Right lobe of liver (tissue), 4 donors: ENCODE measurements at regions not wholly inside any gene's neighbourhood (a gene's known extent, or its start where the extent isn't known, plus 50 kb on each side); places are given as distances from the start of the nearest gene placed in this dataset.

ENCODE experiments used
- CTCF ChIP-seq, 4 donors: fragments of 200-600 bp in 3 of 4; fragments of 450-650 bp in 1 of 4; IDR thresholded peaks; one replicate each; pipeline versions ENCODE4 v1.5.1 to v1.8.0; 2016 to 2022; ENCODE audit warnings: antibody characterized with exemption in 4 of 4, mild to moderate bottlenecking in 2 of 4
- POLR2A ChIP-seq: fragments of 450-650 bp; IDR thresholded peaks from one replicate; pipeline ENCODE4 v1.6.1; 2017; ENCODE audit warnings: antibody characterized with exemption, mild to moderate bottlenecking
- donor health status: DM: no; HTN: no; CAD: no.
- donor health status: DM: no; HTN: no; CAD: no.
- donor health status: DM: no; HTN: yes; CAD: no.

GRCh38 chr2:43018179-43019024, 208.0 kb downstream of the ZFP36L2 start:
- TF ChIP-seq POLR2A (no peak), CTCF (IDR thresholded peaks at IDR 0.05) (no peak)
